Ammon's horn (tissue), 1 donor: ENCODE measurements at regions not wholly inside any gene's neighbourhood (a gene's known extent, or its start where the extent isn't known, plus 50 kb on each side); places are given as distances from the start of the nearest gene placed in this dataset.
"Not testable (repeated sequence)": the region's sequence is repeated elsewhere in the genome, so short reads cannot be mapped to it uniquely, and the experiment has no call there.

ENCODE experiments used
- DNase-seq: peaks from one replicate; pipeline ENCODE4 v3.0.0-alpha.2; 2016; ENCODE audit warnings: low spot score

- no peak for DNase-seq
Observed at GRCh38 chr5:62097361-62097760, 208.6 kb upstream of the KIF2A start.

GRCh38 chr5:62100201-62100600 lies 205.8 kb upstream of the KIF2A start:
- no peak for DNase-seq

- DNase-seq, result not testable (repeated sequence)
Observed at GRCh38 chr5:62103863-62104262, 202.1 kb upstream of the KIF2A start.

- no peak for DNase-seq
Observed at GRCh38 chr5:62111428-62111827, 194.6 kb upstream of the KIF2A start.

- DNase-seq, result no peak
Observed at GRCh38 chr5:62112689-62113228, 193.2 kb upstream of the KIF2A start.

- no peak for DNase-seq
Observed at GRCh38 chr5:62115014-62115413, 191.0 kb upstream of the KIF2A start.

GRCh38 chr5:62124266-62124665 lies 181.7 kb upstream of the KIF2A start:
- no peak for DNase-seq

GRCh38 chr5:62126090-62126489 lies 179.9 kb upstream of the KIF2A start:
- no peak for DNase-seq

- no peak for DNase-seq
Observed at GRCh38 chr5:62127098-62127736, 178.8 kb upstream of the KIF2A start.

GRCh38 chr5:62130107-62130506 lies 175.9 kb upstream of the KIF2A start:
- no peak for DNase-seq

GRCh38 chr5:62132276-62132675 lies 173.7 kb upstream of the KIF2A start:
- DNase-seq, result no peak

GRCh38 chr5:62133426-62133825 lies 172.6 kb upstream of the KIF2A start:
- DNase-seq, result no peak

- DNase-seq, result no peak
Observed at GRCh38 chr5:62134811-62135210, 171.2 kb upstream of the KIF2A start.

- no peak for DNase-seq
Observed at GRCh38 chr5:62137628-62138027, 168.4 kb upstream of the KIF2A start.

- DNase-seq, result no peak
Observed at GRCh38 chr5:62138607-62139006, 167.4 kb upstream of the KIF2A start.

- DNase-seq, result no peak
Observed at GRCh38 chr5:62139741-62140140, 166.3 kb upstream of the KIF2A start.

GRCh38 chr5:62142351-62142750 lies 163.7 kb upstream of the KIF2A start:
- DNase-seq, result peak; percentile 11

- peak; percentile 49 for DNase-seq
Observed at GRCh38 chr5:62143268-62144229, 162.5 kb upstream of the KIF2A start.

- DNase-seq, result peak; percentile 63
Observed at GRCh38 chr5:62144401-62145022, 161.5 kb upstream of the KIF2A start.

- DNase-seq, result no peak
Observed at GRCh38 chr5:62149879-62150278, 156.1 kb upstream of the KIF2A start.

GRCh38 chr5:62152394-62153087 lies 153.5 kb upstream of the KIF2A start:
- peak; percentile 54 for DNase-seq

- DNase-seq, result no peak
Observed at GRCh38 chr5:62154758-62155157, 151.2 kb upstream of the KIF2A start.
